C4-2B (cell line): ENCODE measurements at regions not wholly inside any gene's neighbourhood (a gene's known extent, or its start where the extent isn't known, plus 50 kb on each side); places are given as distances from the start of the nearest gene placed in this dataset.

ENCODE experiments used
- H3K27ac ChIP-seq: fragments of 450-650 bp; 2 replicates; pipeline ENCODE4 v1.5.1; 2017
- ZFX ChIP-seq: fragments of 450-650 bp; IDR thresholded peaks from 2 replicates; pipeline ENCODE4 v1.6.1; 2017
- TF ChIP-seq, protein P1 (sequence below): fragments of 450-650 bp; conservative IDR thresholded peaks from 2 replicates; pipeline ENCODE4 v1.5.1; 2017; ENCODE audit warnings: mild to moderate bottlenecking

DNA sequence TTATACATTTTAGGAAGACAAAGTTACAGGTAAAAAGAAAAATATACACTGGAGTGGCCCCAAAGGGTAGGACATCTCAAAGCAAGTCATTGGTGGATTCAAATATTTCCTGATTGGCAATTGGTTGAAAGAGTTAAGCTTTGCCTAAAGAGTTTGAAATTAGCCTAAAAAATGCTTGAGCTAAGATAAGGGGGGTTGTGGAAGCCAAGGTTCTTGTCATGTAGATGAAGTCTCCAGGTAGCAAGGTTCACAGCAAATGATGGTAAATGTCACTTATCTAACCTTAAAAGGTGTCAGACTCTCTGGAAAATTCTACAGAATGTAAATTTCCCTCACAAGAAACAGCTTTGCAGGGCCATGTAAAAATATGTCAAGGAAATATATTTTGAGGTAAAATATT lies 596.7 kb downstream of the FAT4 start:
- TF ChIP-seq, protein P1, sequence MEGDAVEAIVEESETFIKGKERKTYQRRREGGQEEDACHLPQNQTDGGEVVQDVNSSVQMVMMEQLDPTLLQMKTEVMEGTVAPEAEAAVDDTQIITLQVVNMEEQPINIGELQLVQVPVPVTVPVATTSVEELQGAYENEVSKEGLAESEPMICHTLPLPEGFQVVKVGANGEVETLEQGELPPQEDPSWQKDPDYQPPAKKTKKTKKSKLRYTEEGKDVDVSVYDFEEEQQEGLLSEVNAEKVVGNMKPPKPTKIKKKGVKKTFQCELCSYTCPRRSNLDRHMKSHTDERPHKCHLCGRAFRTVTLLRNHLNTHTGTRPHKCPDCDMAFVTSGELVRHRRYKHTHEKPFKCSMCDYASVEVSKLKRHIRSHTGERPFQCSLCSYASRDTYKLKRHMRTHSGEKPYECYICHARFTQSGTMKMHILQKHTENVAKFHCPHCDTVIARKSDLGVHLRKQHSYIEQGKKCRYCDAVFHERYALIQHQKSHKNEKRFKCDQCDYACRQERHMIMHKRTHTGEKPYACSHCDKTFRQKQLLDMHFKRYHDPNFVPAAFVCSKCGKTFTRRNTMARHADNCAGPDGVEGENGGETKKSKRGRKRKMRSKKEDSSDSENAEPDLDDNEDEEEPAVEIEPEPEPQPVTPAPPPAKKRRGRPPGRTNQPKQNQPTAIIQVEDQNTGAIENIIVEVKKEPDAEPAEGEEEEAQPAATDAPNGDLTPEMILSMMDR, result no peak
- no peak for TF ChIP-seq ZFX
- H3K27ac ChIP-seq, result no peak overlapping the region

- no peak overlapping the region for H3K27ac ChIP-seq
- TF ChIP-seq, protein P1, result no peak
- TF ChIP-seq ZFX, result no peak
These were observed 602.8 kb downstream of the FAT4 start for GRCh38 chr4:125917559-125917958.

DNA sequence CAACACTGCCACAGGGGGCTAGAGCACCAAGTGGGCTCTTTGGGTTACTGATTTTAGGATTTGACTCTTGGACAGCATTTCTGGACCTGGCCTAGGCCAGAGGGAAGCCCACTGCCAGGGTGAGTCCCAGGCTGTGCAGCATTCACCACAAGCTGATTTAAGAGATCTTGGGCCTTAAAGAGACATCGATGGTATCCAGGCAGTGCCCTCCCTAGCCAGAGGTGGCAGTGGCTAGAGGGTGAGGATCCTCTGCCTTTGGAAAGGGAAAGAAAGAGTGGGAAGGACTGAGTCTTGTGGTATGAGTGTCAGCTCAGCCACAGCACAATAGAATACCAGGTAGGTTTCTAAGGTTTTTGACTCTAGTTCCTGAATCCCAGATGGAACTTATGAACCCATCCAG lies 613.9 kb downstream of the FAT4 start:
- TF ChIP-seq, protein P1, result no peak
- no peak overlapping the region for H3K27ac ChIP-seq

DNA sequence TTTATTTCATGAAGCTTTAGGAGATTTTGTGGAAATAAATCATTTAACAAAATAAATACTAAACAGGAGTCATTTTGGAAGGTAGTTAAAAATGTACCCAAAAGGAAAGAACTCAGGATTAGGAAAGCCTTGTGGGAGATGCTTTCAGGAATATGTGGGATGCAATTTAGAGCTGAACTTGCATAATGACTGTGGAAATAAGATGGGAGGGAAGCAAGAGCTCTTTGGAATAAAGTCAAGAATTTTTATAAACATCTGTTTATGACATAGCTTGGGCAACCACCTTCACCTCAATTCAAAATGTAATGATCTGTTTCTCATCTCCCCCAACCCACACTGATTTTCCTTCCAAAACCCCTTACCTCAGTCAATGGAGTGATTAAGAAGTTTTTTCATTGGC lies 623.8 kb downstream of the FAT4 start:
- TF ChIP-seq, protein P1, result no peak
- no peak for TF ChIP-seq ZFX
- H3K27ac ChIP-seq, result no peak overlapping the region

DNA sequence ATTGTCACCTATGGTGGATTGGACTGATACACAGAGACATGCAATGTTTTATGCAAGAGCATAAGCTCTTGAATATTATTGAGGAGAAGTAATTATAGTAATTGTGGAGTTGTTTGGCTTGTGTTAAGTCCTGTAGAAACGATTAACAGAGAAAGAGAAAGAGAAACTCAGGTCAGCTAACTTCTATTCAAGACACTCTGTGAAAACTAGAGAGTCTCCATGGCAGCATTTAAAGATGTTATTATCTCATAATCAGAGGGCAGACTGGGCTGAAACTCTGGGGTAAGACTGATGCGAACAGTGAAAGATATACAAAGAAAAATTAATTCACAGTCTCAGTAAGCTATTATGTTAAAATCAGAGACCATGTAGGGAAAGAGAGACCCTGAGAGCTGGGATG lies 625.7 kb downstream of the FAT4 start:
- H3K27ac ChIP-seq, result no peak overlapping the region

DNA sequence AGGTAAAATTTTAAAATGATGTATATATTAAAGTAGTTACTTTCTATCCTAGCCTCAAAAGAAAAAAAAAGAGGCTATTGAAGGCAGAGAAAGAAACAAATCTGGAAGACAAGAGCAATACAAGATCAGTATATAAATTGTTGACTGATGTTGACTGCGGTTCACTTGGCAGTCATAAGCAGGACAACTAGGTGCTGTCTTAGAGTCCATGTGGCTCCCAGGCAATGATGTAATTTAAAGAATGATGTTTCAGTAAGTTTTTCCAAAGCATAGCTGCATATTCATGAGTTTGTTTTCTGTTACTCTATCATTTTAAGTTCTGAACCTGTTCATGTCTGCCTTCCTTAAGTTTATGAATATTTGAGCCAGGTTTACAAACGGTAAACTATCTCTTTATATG lies 630.2 kb downstream of the FAT4 start:
- TF ChIP-seq, protein P1, result no peak
- no peak for TF ChIP-seq ZFX
- H3K27ac ChIP-seq, result no peak overlapping the region

More for the DNA sequence above, 625.7 kb downstream of the FAT4 start:
- TF ChIP-seq, protein P1, result no peak
- no peak for TF ChIP-seq ZFX

- TF ChIP-seq, protein P1, result no peak
- TF ChIP-seq ZFX, result no peak
- H3K27ac ChIP-seq, result no peak overlapping the region
These were observed 633.3 kb downstream of the FAT4 start for GRCh38 chr4:125948021-125948420.
